G401 (cell line): ENCODE measurements at regions not wholly inside any gene's neighbourhood (a gene's known extent, or its start where the extent isn't known, plus 50 kb on each side); places are given as distances from the start of the nearest gene placed in this dataset.

Source experiments
- DNase-seq: peaks from one replicate; pipeline ENCODE4 v3.0.0-alpha.2; 2015; ENCODE audit warnings: low spot score
- in situ Hi-C: cut with HindIII; loops from 2 replicates; pipeline ENCODE4 v1.10.0; 2016; ENCODE audit warnings: low sequenced_read_pairs, mixed read lengths

DNA sequence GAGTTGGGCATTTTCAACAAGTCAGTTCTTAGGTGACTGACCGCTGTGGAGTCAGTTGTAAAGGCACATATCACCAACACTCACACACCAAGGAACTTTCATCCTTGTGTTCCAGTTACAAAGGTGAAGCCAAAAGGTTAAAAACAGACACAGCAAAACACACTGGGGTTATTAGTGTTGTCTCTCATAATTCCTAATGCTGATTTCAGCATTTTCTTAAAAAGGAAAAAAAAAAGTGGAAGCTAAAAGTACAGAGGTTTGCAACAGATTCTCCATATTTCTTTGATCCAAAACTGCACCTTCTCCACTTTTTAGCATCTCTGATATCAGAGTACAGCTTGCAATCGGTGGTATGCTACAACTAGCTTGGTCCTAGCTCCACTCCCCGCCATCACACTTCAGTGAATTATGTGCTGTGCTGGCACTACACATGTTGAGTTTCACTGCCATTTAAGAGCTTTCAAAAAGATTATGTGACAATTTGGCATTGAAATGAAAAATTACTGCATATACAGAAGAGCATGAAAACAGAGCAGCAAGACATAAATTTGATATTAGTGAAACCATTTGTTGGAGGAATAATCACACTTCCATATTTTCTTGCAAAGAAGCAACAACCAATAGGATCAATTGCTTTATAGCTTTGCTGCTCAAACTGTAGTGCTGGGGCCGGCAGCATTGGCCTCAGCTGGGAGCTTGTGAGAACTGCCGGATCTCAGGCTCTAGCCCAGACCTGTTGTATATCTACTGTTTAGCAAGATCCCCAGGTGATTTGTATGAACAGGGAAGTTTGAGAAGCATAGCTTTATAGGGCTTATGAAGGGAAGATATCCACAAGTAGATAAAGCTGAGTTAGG is 62.3 kb upstream of the DAPL1 start:
- in situ Hi-C loops, result no loop called here
- no peak for DNase-seq

DNA sequence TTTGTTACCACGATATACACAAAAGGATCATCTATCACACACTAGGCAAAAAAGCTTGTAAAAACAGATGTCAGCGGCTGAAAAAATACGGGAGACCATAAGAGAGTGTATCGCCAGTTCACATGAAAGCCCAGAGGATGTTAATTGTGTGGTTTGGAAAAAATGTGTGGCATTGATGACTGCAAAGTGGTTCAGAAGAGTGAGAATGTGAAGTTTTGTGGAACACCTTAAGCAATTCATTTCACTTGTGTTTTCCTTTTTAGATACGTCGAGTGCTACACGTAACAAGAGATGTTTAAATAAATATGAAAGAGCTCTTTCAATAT is 61.7 kb upstream of the DAPL1 start:
- in situ Hi-C loops, result no loop called here
- DNase-seq, result no peak

DNA sequence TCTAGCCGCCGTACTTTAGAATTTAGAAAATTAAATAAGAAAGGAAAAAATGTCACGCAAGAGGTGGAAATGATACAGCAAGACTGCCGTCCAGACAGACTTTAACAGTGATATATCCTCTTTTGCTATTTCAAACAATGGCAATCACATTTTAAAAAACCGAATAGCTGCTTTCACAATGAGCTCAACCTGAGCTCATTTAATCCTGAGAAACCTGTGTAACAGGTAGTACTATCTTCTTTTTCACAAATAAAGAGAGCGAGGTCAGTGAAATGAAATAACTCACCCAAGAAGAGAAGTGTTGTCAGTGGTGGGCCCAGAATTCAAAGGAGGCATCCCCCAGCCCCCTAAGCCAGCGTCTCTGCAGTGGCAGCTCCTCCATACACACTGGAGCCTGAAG is 60.7 kb upstream of the DAPL1 start:
- in situ Hi-C loops, result no loop called here
- DNase-seq, result no peak

DNA sequence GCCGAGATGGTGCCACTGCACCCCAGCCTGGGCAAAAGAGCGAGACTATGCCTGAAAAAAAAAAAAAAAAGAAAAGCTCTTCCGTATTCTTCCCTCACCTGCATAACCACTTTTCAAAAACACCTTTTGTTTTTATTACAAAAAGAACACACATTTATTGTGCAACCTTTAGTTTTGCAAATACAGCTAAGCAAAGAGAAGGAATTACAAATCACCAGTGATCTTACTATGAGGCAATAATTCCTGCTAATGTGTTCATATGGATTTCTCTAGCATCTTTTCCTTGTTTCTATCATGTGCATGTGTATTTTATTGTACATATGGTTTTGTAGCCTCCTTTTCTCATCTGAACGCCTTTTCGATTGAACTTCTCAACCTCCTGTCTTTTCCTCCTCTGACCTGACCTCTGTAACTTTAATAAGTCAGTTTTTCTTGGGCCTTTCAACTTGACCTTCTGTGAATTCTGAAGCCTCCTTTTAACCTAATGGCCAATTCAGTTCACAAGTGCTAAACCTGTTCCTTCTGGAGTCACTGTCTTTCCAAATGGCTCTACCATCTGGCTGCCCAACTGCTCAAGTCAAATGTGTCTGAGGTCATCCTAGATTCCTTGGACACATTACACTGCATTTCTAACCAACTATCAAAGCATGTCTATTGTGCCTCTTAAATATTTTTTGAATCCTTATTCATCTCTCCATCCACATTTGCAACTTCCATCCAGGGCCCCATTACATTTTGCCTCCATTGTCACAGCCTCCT is 59.1 kb upstream of the DAPL1 start:
- in situ Hi-C loops, result no loop called here
- peak; percentile 88 for DNase-seq

DNA sequence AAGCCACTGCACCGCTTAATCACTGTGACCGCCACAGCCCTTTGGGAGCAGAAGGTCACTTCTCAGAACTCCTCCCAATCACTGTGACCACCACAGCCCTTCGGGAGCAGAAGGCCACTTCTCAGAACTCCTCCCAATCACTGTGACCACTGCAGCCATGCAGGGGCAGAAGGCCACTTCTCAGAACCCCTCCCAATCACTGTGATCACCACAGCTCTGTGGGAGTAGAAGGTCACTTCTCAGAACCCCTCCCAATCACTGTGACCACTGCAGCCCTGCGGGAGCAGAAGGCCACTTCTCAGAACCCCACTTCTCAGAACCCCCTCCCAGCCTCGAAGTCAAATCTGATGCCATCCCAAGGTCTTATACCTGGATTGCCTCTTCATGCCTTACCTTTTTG is 56.8 kb upstream of the DAPL1 start:
- no peak for DNase-seq
- in situ Hi-C loops, result no loop called here

DNA sequence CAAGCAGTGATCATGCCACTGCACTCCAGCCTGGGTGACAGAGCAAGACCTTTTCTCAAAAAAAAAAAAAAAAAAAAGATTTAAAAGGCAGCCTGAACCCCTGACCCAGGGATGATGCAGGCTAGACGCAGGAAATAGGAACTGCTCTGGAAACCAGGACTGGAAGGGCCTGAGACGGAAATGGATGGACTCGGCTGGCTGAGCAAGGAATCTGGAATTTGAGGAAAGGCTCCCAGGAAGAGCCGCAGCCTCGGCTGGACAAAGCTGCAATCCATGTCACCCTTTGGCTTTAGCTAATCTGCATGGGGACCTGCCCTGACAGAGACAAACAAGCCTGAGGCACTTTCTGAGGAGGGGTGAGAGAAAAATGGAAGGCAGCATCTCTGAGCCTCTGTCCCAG is 55.0 kb upstream of the DAPL1 start:
- in situ Hi-C loops, result no loop called here
- no peak for DNase-seq

DNA sequence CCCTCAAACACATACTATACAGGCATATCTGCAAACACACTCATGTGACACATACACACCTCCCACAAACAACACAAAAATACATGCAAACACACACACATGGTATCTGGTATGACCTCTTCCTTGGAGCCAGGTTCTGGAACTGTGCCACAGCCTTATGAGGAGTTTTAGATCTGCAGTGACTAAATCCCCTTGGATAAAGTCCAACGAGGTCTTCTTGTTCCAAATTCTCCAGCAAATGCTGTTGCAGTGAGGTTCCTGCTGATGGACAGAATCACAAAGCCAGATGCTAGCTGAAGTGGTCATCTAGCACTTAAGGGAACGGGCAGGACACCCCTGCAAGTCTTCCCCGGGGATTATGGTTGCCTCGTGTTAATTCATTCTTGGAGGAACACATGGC is 54.5 kb upstream of the DAPL1 start:
- in situ Hi-C loops, result no loop called here
- DNase-seq, result no peak

DNA sequence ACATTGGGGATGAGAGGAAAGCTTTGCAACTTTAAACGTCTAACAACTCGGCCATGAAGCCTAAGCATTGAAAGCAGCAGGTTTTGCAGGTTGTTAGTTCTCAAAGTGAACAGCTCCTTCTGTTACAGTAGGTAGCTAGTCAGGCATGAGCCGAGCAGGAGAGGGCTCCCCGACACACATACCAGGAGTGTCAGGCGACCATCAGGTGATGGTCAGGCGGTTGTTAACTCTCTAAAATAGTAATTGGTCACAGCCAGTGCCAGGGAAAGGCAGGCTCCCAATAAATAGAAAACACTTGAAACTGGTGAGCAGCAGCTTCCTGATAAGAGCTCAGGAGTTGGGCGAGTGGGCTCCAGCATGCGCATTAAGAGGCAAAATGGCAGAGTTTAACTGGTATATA is 53.5 kb upstream of the DAPL1 start:
- in situ Hi-C loops, result no loop called here
- no peak for DNase-seq

DNA sequence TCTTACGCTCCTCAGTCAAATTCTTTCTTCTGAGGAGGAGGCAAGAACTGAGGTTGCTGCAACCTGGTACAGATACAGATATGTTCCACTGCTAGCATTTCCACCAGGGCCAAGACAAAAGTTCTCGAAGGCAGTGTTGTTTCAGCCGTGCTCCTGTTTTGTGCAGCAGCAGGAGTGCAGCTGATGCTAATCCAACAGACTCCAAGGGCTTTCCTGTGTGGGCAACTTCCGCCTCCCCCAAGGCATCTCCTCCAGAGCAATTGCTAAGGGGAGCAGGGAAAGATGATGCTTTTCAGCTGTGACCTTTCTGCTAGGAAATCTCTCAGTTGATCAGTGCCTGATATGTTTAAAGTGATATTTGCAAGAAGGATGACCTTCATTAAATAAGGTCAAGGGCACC is 52.6 kb upstream of the DAPL1 start:
- no peak for DNase-seq
- in situ Hi-C loops, result no loop called here

DNA sequence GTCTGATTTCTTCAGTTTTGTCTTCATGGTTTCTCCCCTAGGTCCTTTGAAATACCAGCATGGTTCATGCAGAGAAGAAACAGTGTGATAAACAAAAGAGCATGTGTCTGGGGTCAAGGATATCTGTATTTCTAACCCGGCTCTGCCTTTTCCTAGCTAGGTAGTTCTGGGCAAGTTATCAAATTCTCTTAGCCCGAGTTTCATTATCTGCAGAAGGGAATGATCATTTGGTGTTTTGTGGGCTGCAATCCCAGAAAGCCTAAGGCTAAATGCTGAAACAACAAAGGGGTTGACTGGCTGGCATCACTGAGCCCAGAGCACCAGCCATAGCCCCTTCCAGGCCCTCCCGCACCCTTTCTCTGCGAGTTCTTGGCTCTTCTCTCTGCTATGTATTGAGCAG is 51.7 kb upstream of the DAPL1 start:
- DNase-seq, result no peak
- in situ Hi-C loops, result no loop called here

DNA sequence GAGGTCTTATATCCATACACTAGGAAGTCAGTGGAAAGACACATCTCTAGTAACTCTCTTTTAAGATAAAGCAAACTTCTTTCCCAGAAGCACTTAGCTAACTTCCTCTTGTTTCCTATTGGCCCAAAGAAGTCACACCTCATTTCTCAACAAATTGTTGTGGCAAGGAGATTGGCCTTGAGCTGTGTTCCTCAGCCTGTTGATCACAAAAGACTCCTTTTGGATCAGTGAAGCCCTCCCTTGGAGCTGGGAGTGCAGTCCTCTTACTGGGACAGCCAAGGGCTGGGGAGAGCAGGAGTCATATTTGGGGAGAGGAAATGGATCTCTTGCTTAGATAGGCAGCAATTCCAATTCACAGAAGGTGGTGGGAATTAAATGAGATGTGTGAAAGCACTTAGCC is 51.2 kb upstream of the DAPL1 start:
- no peak for DNase-seq
- in situ Hi-C loops, result no loop called here

DNA sequence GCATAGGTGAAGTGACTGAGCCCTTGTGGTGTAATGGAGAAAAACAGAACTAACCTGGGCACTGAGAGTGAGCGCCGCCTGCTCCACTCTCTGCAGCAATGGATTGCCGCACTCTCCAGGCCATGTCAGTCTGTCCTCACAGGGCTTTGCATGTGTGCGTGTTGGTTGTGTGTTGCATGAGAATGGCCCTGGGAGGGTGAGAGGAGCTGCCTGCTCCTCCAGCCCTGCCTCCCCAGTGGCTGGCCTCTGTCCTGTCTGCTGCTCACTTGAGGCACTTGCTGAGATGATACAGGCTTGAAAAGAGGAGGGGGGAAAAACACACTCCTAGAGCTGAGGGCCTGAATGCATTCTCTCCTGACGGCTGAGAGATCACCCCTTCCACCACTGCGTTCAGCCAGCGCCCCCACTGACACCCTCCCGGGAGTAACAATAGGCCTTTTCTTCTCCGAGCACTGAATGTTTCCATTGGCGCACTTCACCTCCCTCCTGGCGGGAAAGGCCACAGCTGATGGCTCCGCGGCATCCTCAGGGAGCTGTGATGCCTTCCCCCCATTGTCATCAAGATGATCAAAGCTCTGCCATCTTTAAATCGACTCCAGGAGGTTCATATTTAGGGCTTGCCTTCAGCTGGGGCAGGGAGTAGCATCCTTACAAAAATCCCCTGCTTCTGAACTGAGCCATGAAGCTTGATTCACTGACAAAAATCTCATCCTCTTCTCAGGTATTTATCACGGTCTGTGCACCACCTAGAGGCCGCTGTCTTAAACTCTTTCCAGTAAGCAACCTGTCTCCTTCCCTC is 49.9 kb upstream of the DAPL1 start:
- peak; percentile 91 for DNase-seq
- in situ Hi-C loops, result no loop called here
